ENCODE measurements at regions not wholly inside any gene's neighbourhood (a gene's known extent, or its start where the extent isn't known, plus 50 kb on each side); places are given as distances from the start of the nearest gene placed in this dataset.

- Histone ChIP-seq H3K36me3 (ENCODE audit: control insufficient read depth in 2 of 3, insufficient read depth in 3 of 3, low read length in 3 of 3) (no peaks in the 10 kb centered on the region), H3K4me3 (ENCODE audit: low read length in 3 of 3) (no peak overlapping the region), H3K27me3 (ENCODE audit: control insufficient read depth, insufficient read depth, low read length) (no peaks in the 10 kb centered on the region), H3K9ac (ENCODE audit: low read length in 3 of 3) (no peak overlapping the region), H3K27ac (ENCODE audit: low read depth in 2 of 2, low read length in 2 of 2) (no peak overlapping the region), H3K9me3 (ENCODE audit: control insufficient read depth in 2 of 3, insufficient read depth in 1 of 3, low read length in 3 of 3) (peaks cover 0 to 2% (median 0%) of the 10 kb centered on the region in 3 donors), H3K4me1 (ENCODE audit: control insufficient read depth in 2 of 3, insufficient read depth in 2 of 3, low read depth in 1 of 3, low read length in 3 of 3) (peaks cover 3 to 16% (median 4%) of the 10 kb centered on the region in 3 donors)
- intact Hi-C loops (cut with DNase I): no loop called here
- TF ChIP-seq CTCF (IDR thresholded peaks at IDR 0.05; ENCODE audit: borderline replicate concordance, extremely low read depth, insufficient read depth): no peak
- no peak for FAIRE-seq
- DNase-seq: no peak
These were observed 140.8 kb upstream of the RBMS1 start for GRCh38 chr2:160634436-160634835.

- no peak for TF ChIP-seq CTCF (IDR thresholded peaks at IDR 0.05; ENCODE audit: borderline replicate concordance, extremely low read depth, insufficient read depth)
- Histone ChIP-seq H3K36me3 (ENCODE audit: control insufficient read depth in 2 of 3, insufficient read depth in 3 of 3, low read length in 3 of 3) (no peaks in the 10 kb centered on the region), H3K27ac (ENCODE audit: low read depth in 2 of 2, low read length in 2 of 2) (no peak overlapping the region), H3K4me1 (ENCODE audit: control insufficient read depth in 2 of 3, insufficient read depth in 2 of 3, low read depth in 1 of 3, low read length in 3 of 3) (peaks cover 3 to 16% (median 4%) of the 10 kb centered on the region in 3 donors), H3K9ac (ENCODE audit: low read length in 3 of 3) (no peak overlapping the region), H3K27me3 (ENCODE audit: control insufficient read depth, insufficient read depth, low read length) (no peaks in the 10 kb centered on the region), H3K4me3 (ENCODE audit: low read length in 3 of 3) (peak overlapping the region in 1 of 3 donors; percentile 27), H3K9me3 (ENCODE audit: control insufficient read depth in 2 of 3, insufficient read depth in 1 of 3, low read length in 3 of 3) (peaks cover 0 to 8% (median 0%) of the 10 kb centered on the region in 3 donors)
- DNase-seq (no peak), FAIRE-seq (no peak)
- intact Hi-C loops (cut with DNase I): no loop called here
These were observed 141.9 kb upstream of the RBMS1 start for GRCh38 chr2:160635488-160635887.

GRCh38 chr2:160639472-160639871, 145.9 kb upstream of the RBMS1 start:
- intact Hi-C loops (cut with DNase I): no loop called here
- H3K4me3 ChIP-seq (ENCODE audit: low read length in 3 of 3): no peak overlapping the region
- FAIRE-seq (no peak), DNase-seq (no peak)
- no peak overlapping the region for H3K9ac ChIP-seq (ENCODE audit: low read length in 3 of 3)
- no peaks in the 10 kb centered on the region for H3K27me3 ChIP-seq (ENCODE audit: control insufficient read depth, insufficient read depth, low read length)
- peaks cover 0 to 8% (median 0%) of the 10 kb centered on the region in 3 donors for H3K9me3 ChIP-seq (ENCODE audit: control insufficient read depth in 2 of 3, insufficient read depth in 1 of 3, low read length in 3 of 3)
- peaks cover 0 to 6% (median 0%) of the 10 kb centered on the region in 3 donors for H3K4me1 ChIP-seq (ENCODE audit: control insufficient read depth in 2 of 3, insufficient read depth in 2 of 3, low read depth in 1 of 3, low read length in 3 of 3)
- H3K36me3 ChIP-seq (ENCODE audit: control insufficient read depth in 2 of 3, insufficient read depth in 3 of 3, low read length in 3 of 3): no peaks in the 10 kb centered on the region
- no peak for TF ChIP-seq CTCF (IDR thresholded peaks at IDR 0.05; ENCODE audit: borderline replicate concordance, extremely low read depth, insufficient read depth)
- no peak overlapping the region for H3K27ac ChIP-seq (ENCODE audit: low read depth in 2 of 2, low read length in 2 of 2)
